ES-I3 (cell line): ENCODE measurements at regions not wholly inside any gene's neighbourhood (a gene's known extent, or its start where the extent isn't known, plus 50 kb on each side); places are given as distances from the start of the nearest gene placed in this dataset.
"Not testable (repeated sequence)": the region's sequence is repeated elsewhere in the genome, so short reads cannot be mapped to it uniquely, and the experiment has no call there.

ENCODE experiments used
- H3K36me3 ChIP-seq: 2 replicates; pipeline ENCODE4 v1.6.1; 2013; ENCODE audit warnings: mild to moderate bottlenecking, low read length, control low read depth, moderate library complexity; ENCODE audit not compliant: insufficient read depth
- H3K4me1 ChIP-seq: 2 replicates; pipeline ENCODE4 v1.6.1; 2013; ENCODE audit warnings: mild to moderate bottlenecking, control low read depth, low read length; ENCODE audit not compliant: insufficient read depth
- H3K9ac ChIP-seq: 2 replicates; pipeline ENCODE4 v1.6.1; 2013; ENCODE audit warnings: low read depth, mild to moderate bottlenecking, low read length, moderate library complexity
- H3K9me3 ChIP-seq: 2 replicates; pipeline ENCODE4 v1.6.1; 2013; ENCODE audit warnings: mild to moderate bottlenecking, low read length, moderate library complexity; ENCODE audit not compliant: control insufficient read depth, insufficient read depth

DNA sequence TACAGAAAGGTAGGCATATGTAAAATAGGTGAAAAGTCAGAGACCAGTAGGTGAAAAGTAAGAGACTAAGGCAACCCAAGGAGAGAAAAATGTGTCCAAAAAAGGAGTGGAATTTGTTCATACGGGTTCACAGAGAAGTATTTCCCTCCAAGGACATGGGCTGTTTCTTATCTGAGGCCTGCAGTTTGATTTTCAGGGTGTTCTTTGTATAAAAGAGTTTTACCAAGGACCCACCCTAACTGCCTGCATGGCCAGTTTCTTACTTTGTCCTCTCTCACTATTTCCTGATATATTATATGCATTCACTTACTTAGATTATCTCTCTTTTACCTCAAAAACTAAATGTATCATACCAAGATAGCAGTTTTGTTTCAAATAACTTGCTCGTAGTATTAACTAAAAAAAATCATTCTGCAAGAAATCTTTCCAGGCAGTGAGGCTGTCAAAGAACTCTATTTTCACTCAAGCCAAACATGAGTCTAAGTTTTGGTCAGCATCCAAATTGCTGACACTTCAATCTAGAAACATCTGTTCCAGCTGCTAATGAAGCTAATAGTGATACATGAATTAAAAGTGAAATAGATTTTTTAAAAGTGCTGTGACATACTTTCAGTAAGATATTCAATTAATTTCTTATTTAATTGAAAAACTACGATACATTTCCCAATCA lies 141.4 kb upstream of the SGCG start:
- Histone ChIP-seq H3K9me3 (no peaks in the 10 kb centered on the region), H3K36me3 (no peaks in the 10 kb centered on the region), H3K9ac (no peak overlapping the region), H3K4me1 (no peaks in the 10 kb centered on the region; the same call in 1 of the 2 replicates)

DNA sequence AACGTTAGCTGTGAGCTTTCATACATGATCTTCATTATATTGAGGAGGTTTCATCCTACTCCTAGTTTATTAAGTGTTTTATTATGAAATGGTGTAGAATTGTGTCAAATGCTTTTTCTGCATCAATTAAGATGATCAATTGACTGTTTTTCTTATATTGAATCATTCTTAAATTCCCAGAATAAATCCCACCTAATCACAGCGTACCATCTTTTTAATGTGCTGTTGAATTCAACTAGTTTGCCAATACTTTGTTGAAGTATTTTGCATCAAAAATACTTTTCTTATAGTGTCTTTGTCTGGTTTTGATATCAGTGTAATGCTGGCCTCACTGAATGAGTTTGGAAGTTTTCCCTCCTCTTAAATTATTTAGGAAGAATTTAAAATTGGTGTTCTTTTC lies 138.6 kb upstream of the SGCG start:
- Histone ChIP-seq H3K36me3 (no peaks in the 10 kb centered on the region), H3K4me1 (no peaks in the 10 kb centered on the region; the same call in 1 of the 2 replicates), H3K9me3 (no peaks in the 10 kb centered on the region), H3K9ac (no peak overlapping the region)

DNA sequence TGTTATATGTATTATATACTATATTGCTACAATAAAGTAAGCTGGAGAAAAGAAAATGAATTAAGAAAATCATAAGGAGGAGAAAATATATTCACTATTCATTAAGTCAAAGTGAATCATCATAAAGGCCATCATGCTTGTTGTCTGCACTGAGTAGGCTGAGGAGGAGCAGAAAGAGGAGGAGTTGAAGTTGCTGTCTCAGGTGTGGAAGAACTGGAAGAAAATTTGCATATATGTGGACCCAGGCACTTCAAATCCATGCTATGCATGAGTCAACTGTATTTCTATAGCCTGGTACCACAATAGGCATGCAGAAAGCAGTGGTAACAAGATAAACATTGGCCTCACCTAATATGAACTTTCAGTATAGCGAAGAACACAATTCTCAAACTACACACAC lies 135.9 kb upstream of the SGCG start:
- Histone ChIP-seq H3K9ac (no peak overlapping the region), H3K9me3 (no peaks in the 10 kb centered on the region), H3K4me1 (no peaks in the 10 kb centered on the region), H3K36me3 (no peaks in the 10 kb centered on the region)

DNA sequence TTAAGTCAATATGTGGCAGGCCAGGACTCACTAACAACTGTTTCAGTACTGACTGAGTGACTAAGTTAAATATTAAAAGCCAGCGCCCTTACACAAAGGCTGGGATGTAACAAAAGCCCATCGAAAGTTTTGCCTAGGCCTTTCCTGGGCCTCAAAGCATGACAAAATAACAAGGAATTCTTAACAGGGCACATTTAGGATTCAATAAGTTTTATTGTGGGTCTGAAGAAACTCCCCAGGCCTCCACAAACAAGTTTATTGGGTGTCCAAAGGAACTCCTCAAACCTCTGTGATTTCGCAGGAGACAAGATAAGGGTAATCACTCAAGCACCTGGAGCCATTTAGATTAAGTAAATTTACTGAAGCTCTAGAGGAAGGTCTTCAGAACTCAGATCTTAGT lies 130.7 kb upstream of the SGCG start:
- H3K4me1 ChIP-seq = no peaks in the 10 kb centered on the region
- H3K36me3 ChIP-seq = no peaks in the 10 kb centered on the region
- no peak overlapping the region for H3K9ac ChIP-seq
- H3K9me3 ChIP-seq = no peaks in the 10 kb centered on the region

DNA sequence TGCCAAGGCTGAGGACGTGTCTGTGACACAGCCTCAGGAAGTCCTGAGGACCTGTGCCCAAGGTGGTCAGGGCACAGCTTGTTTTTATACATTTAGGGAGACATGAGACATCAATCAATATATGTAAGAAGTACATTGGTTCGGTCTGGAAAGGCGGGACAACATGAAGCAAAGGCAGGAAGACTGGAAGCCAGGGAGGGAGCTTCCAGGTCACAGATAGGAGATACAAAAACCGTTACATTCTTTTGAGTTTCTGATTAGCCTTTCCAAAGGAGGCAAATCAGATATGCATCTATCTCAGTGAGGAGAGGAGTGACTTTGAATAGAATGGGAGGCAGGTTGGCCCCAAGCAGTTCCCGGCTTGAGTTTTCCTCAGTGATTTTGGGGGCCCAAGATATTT lies 127.1 kb upstream of the SGCG start:
- not testable (repeated sequence) for H3K4me1 ChIP-seq, H3K9me3 ChIP-seq, H3K36me3 ChIP-seq, H3K9ac ChIP-seq

DNA sequence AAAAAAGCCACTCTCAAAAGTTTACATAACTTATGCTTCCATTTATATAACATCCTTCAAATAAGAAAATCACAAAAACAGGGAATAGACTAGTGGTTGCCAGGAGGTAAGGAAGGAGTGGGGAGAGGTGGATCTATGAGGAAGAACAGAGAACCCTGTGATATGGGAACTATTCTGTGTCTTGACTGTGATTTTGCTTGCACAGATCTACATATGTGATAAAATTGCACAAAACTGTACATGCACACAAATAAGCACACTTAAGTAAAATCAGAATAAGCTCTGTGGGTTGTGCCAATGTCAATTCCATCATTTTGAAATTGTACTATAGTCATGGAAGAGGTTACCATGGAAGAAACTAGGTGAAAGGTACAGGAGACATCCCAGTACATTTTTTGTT lies 121.6 kb upstream of the SGCG start:
- Histone ChIP-seq H3K36me3 (no peaks in the 10 kb centered on the region), H3K4me1 (no peaks in the 10 kb centered on the region), H3K9me3 (no peaks in the 10 kb centered on the region), H3K9ac (no peak overlapping the region)

DNA sequence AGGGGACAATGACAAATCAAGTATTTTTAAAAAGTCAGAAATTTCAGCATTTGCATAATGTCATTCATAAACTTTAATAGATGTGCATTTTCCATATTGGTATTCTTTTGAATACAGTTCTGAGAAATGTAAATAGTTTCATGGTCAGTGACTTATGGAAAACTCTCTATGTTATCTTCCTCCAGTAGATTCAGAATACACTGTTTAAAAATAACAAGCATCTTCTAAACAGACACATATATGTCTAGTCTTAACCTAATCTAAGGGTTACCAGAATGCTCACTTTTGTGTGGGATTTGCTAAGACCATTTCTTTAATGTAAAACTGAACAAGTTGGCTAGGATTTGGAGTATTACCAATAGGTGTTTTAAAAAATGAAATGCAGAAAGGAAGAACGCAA lies 119.8 kb upstream of the SGCG start:
- no peak overlapping the region for H3K9ac ChIP-seq
- no peaks in the 10 kb centered on the region for H3K4me1 ChIP-seq
- H3K9me3 ChIP-seq = no peaks in the 10 kb centered on the region
- no peaks in the 10 kb centered on the region for H3K36me3 ChIP-seq

DNA sequence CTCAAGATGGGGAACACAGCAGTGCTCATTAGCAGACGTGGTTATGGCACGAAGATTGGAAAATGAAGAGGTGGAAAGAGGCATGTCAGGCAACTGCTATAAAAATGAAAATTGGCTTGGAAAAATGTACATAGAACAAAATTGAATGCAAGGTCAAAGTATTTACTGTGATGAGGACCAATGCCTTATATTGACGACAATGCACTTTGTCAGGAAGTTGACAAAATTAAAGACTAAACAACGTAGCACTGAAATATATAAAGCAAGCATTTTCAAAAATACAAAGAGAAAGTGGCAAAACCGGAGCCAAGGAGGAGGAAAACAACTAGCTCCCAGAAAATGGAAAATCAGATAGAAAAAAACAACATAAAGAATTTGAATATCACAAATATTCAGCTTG lies 113.7 kb upstream of the SGCG start:
- H3K4me1 ChIP-seq = no peaks in the 10 kb centered on the region
- no peaks in the 10 kb centered on the region for H3K9me3 ChIP-seq
- no peak overlapping the region for H3K9ac ChIP-seq
- no peaks in the 10 kb centered on the region for H3K36me3 ChIP-seq

DNA sequence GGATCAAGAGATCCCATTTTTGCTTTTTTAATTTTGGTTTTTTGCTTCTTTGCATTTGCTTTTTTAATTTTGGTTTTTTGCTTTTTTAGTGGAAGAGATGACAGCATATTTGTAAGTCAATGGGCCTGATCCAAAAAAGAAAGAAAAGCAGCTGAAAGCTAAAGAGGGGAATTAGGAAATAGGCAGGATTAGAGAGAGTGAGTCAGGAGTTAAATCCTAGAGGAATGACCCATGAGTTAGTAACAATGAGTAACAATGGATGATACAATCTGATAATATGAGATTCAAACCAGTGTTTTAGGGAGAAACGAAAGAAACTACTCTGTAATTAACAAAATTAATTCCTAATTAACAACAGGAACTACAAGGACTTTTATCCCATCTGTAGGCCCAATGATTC lies 111.2 kb upstream of the SGCG start:
- Histone ChIP-seq H3K4me1 (no peaks in the 10 kb centered on the region), H3K9me3 (no peaks in the 10 kb centered on the region), H3K9ac (no peak overlapping the region), H3K36me3 (no peaks in the 10 kb centered on the region)

DNA sequence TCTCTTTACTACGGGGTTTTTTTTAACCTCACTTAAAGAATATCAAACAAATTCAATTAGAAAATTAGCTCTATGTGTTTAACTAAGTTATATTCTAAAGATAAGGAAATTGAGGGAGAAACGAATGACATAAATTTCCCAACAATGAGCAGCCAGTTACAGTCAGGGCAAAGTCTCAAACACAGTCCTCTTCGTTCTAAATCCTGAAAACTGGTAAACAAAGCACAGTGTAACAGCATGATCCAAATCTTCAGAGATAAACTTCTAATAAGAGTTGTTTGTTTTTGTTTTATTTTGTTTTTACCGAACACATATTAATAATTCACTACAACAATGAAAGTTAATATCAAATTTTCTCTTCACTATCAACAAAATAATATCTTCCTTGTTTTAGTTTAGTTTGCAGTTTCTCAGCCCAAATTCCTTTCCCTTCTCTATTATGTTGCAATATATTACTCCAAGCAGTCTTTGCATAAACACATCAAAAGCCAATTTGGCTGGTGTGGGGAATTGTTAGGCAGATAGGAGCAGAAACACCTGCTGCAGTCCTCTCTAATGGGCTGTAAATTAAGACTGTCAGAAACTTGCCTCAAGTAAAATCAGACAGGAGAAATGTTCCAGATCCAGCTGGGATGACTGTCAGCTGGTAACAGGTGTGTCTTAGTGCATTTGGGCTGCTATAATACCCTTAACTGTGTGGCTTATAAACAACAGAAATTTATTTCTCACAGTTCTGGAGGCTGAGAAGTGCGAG lies 106.5 kb upstream of the SGCG start:
- Histone ChIP-seq H3K36me3 (no peaks in the 10 kb centered on the region), H3K4me1 (no peaks in the 10 kb centered on the region), H3K9ac (no peak overlapping the region), H3K9me3 (no peaks in the 10 kb centered on the region)

DNA sequence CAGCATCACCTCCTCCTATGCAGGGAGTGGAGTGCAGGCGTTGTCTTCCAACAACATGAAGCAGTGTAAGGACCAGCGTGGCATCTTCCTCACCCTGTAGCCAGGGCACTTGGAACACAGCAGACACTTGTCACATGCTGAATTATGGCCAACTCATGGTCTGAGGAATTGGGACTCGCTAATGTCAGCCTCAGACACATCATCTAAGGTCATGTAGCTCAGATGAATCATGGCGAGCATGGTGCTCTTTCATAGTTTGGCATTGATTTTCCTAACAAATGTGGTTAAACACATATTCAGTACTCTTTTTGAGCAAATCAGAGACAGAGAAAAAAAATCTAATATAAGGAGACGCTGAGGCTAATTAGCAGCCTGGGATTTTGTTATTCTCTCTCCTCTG lies 99.6 kb upstream of the SGCG start:
- H3K9me3 ChIP-seq = no peaks in the 10 kb centered on the region
- no peaks in the 10 kb centered on the region for H3K36me3 ChIP-seq
- no peak overlapping the region for H3K9ac ChIP-seq
- no peaks in the 10 kb centered on the region for H3K4me1 ChIP-seq

DNA sequence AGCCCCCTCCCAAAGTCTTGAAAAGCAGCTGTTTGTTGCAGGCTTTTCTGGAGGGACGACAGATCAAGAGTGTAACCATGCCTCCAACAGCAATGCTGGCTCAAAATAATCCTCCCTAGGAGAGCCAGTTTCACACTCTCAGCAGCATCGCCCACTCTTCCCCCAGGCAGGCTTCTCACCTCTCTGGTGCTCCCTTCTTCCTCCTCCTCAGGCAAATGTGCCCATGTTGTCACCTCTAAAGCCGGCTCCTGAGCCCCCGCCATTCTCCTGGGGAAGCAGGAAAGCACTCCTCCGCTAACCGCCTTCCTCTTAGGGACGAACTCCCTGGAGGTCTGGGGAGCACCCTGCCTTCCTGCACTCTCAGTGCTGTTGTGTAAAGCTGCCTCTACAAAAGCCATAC lies 98.9 kb upstream of the SGCG start:
- no peak overlapping the region for H3K9ac ChIP-seq
- H3K4me1 ChIP-seq = no peaks in the 10 kb centered on the region
- no peaks in the 10 kb centered on the region for H3K36me3 ChIP-seq
- H3K9me3 ChIP-seq = no peaks in the 10 kb centered on the region

DNA sequence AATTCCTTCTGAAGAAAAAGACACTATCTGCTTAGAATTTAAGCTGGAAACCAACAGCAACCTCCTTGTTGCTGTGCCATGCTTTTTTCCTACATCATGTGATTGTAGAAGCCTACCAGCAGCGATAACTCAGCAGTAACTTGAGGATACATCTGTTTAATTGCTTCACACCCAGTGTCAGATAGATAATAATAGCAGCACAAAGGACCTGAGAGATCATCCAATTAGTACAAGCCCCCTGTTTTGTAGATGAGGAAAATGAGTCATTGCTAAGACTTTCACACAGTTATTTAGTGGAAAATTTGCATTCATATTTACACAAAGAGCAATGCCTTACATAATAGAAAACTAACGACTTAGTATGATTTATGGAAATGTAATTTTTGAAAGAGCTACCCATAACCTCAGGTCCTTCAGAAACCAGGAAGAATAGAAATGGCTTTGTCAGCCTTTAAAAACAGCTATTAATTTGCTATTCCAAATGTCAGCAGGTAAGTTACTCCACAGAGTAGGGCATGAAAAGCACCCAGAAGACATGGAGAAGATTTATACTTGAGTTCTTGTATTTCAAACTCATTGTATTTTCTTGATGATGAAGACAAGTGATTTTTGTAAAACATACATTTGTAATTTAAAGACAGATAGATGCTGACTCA lies 93.7 kb upstream of the SGCG start:
- H3K9ac ChIP-seq = no peak overlapping the region

DNA sequence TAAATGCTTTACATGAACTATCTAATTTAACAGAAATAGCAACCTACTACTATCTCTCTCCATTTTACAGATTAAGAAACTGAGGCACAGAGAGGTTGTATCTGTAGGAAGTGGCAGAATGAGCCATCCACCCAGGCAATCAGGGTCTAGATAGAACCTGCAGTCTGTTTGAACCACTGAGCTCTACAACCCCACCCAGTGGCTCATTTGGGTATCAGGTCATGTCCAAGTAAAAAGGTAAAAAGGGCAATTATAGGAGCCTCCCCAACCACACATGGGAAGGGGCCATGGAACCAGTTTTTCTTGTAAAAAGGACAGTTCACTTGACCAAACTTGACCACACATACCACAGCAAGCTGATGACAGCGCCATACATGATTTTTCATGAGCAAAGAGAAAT lies 92.9 kb upstream of the SGCG start:
- H3K9ac ChIP-seq = no peak overlapping the region
- H3K9me3 ChIP-seq = no peaks in the 10 kb centered on the region
- no peaks in the 10 kb centered on the region for H3K36me3 ChIP-seq
- H3K4me1 ChIP-seq = no peaks in the 10 kb centered on the region

More for the DNA sequence above, 93.7 kb upstream of the SGCG start:
- H3K9me3 ChIP-seq = no peaks in the 10 kb centered on the region
- H3K4me1 ChIP-seq = no peaks in the 10 kb centered on the region
- no peaks in the 10 kb centered on the region for H3K36me3 ChIP-seq
